ENCODE measurements at regions not wholly inside any gene's neighbourhood (a gene's known extent, or its start where the extent isn't known, plus 50 kb on each side); places are given as distances from the start of the nearest gene placed in this dataset.

DNA sequence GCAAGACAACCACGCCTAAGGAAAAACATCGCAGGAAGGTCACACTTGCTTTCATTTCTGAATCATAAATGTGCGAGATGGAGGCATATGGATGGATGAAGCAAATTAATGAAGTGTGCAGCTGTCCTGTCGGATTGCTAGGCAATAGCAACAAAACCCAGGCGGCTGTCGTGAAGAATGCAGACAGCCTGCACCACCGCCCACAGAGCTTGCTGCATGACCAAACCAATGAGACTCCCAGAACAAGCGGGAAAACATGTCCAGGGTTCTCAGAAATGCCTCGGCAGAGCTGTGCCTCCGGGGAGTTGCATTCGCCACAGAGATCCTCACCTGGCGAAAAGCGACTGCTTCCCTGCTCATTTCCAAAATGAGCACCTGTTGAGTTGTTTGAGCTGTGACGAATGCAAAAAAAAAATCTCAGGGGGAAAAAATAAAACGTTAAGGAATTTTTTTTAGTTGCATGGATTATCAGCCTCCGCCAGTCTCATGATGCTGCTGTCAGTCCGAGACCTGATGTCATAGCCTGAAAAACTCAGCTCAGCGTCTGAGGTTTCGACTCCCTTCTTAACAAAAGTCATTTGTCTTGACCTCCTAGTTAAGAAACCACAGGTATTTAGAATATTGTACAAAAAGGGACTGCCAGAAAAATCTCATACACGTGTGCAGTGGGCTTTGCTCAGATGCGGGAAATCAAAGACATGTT, 155.5 kb upstream of the MXRA5 start:
- Histone ChIP-seq H3K27ac (ENCODE audit: low read depth, low read length) (no peak overlapping the region), H2BK15ac (ENCODE audit: low read length) (no peak overlapping the region), H4K8ac (ENCODE audit: extremely low read depth, insufficient read depth, low read length) (no peak overlapping the region), H2BK12ac (ENCODE audit: low read depth, low read length) (no peak overlapping the region), H3K9me3 (ENCODE audit: insufficient read depth in 2 of 2, low read depth in 1 of 2, low read length in 1 of 2) (no peaks in the 10 kb centered on the region), H4K91ac (replicated peaks; ENCODE audit: insufficient read length, low read length) (no peak overlapping the region), H2AFZ (ENCODE audit: low read length) (no peak overlapping the region), H4K20me1 (replicated peaks in 1 of 2; ENCODE audit: control insufficient read depth in 1 of 2, insufficient read depth in 2 of 2, low read length in 2 of 2) (no peaks in the 10 kb centered on the region), H3K23me2 (ENCODE audit: low read depth, low read length) (no peaks in the 10 kb centered on the region), H3K4me1 (replicated peaks in 1 of 4; ENCODE audit: control insufficient read depth in 3 of 4, insufficient read depth in 4 of 4, low read length in 3 of 4) (no peaks in the 10 kb centered on the region), H3K56ac (replicated peaks; ENCODE audit: insufficient read length, low read depth, low read length) (no peak overlapping the region), H4K5ac (ENCODE audit: insufficient read length, low read depth, low read length) (no peak overlapping the region), H3K18ac (ENCODE audit: extremely low read depth, low read length) (no peak overlapping the region), H3K14ac (ENCODE audit: insufficient read length) (no peak overlapping the region), H3K4ac (replicated peaks; ENCODE audit: insufficient read length, low read depth, low read length) (no peak overlapping the region), H2AK5ac (ENCODE audit: low read depth, low read length) (no peak overlapping the region), H3K27me3 (replicated peaks in 1 of 4; ENCODE audit: control insufficient read depth in 3 of 4, extremely low read depth in 1 of 4, insufficient read depth in 3 of 4, low read length in 3 of 4) (no peaks in the 10 kb centered on the region), H2BK120ac (replicated peaks; ENCODE audit: low read depth, low read length) (no peak overlapping the region), H3K9ac (replicated peaks in 1 of 4; ENCODE audit: extremely low read depth in 1 of 4, low read depth in 3 of 4, low read length in 3 of 4) (no peak overlapping the region), H3K79me1 (ENCODE audit: low read depth, low read length) (no peaks in the 10 kb centered on the region), H3K79me2 (ENCODE audit: control insufficient read depth in 1 of 2, insufficient read depth in 2 of 2, low read length in 2 of 2) (no peaks in the 10 kb centered on the region), H3K36me3 (ENCODE audit: control insufficient read depth in 2 of 4, insufficient read depth in 4 of 4, low read length in 3 of 4) (no peaks in the 10 kb centered on the region), H3K4me3 (ENCODE audit: extremely low read depth in 1 of 4, insufficient read depth in 2 of 4, low read depth in 3 of 4, low read length in 4 of 4) (no peak overlapping the region), H3K23ac (ENCODE audit: insufficient read length) (no peak overlapping the region), H2BK5ac (ENCODE audit: low read depth, low read length) (no peak overlapping the region), H3K4me2 (ENCODE audit: insufficient read depth in 1 of 2, low read depth in 2 of 2, low read length in 2 of 2) (no peak overlapping the region), H2BK20ac (ENCODE audit: low read length) (no peak overlapping the region)
- DNase-seq (ENCODE audit: low read depth in 1 of 2, low spot score in 2 of 2) (no peak), FAIRE-seq (no peak)
- POLR2A ChIA-PET (ENCODE audit: partially characterized antibody), result no interaction called here
- 93% methylated on average over 13 of the region's 21 CpGs; no CpG with 5 or more reads in 1 of the 2 experiments for WGBS, 2 experiments (ENCODE audit: extremely low coverage in 1 of 2, insufficient coverage in 1 of 2, insufficient read length in 1 of 2, insufficient replicate concordance in 2 of 2, low coverage in 1 of 2, low lambda C conversion rate in 2 of 2, missing lambda C conversion rate in 1 of 2)
- CTCF ChIA-PET (ENCODE audit: partially characterized antibody), result no interaction called here
- TF ChIP-seq SUZ12 (IDR thresholded peaks at IDR 0.05; ENCODE audit: low read length), result no peak
- no peak for TF ChIP-seq JUN (IDR thresholded peaks at IDR 0.05; ENCODE audit: low read depth, low read length)
- no peak for TF ChIP-seq CBX5 (IDR thresholded peaks at IDR 0.05; ENCODE audit: low read depth, low read length)

Data from H1 (cell line).